Endothelial cell of umbilical vein (primary cell): ENCODE measurements at regions not wholly inside any gene's neighbourhood (a gene's known extent, or its start where the extent isn't known, plus 50 kb on each side); places are given as distances from the start of the nearest gene placed in this dataset.
"Not testable (repeated sequence)": the region's sequence is repeated elsewhere in the genome, so short reads cannot be mapped to it uniquely, and the experiment has no call there.

Experiments used
- CTCF ChIP-seq, 2 donors: IDR thresholded peaks; 1 replicate in 1 of 2; 2 replicates in 1 of 2; pipeline ENCODE4 v1.5.1; 2011; ENCODE audit warnings: low read length in 2 of 2, mild to moderate bottlenecking in 2 of 2, moderate library complexity in 2 of 2, control low read depth in 1 of 2, inconsistent platforms in 1 of 2, low read depth in 1 of 2; ENCODE audit not compliant: insufficient read depth in 1 of 2; ENCODE audit errors: extremely low read depth in 1 of 2
- POLR2A ChIP-seq: IDR thresholded peaks from 2 replicates; pipeline ENCODE4 v1.6.1; 2012; ENCODE audit warnings: low read depth, mild to moderate bottlenecking, control low read depth, low read length
- TF ChIP-seq, protein P1 (sequence below): IDR thresholded peaks from 2 replicates; pipeline ENCODE4 v1.6.1; 2011; ENCODE audit not compliant: insufficient read depth, insufficient read length

DNA sequence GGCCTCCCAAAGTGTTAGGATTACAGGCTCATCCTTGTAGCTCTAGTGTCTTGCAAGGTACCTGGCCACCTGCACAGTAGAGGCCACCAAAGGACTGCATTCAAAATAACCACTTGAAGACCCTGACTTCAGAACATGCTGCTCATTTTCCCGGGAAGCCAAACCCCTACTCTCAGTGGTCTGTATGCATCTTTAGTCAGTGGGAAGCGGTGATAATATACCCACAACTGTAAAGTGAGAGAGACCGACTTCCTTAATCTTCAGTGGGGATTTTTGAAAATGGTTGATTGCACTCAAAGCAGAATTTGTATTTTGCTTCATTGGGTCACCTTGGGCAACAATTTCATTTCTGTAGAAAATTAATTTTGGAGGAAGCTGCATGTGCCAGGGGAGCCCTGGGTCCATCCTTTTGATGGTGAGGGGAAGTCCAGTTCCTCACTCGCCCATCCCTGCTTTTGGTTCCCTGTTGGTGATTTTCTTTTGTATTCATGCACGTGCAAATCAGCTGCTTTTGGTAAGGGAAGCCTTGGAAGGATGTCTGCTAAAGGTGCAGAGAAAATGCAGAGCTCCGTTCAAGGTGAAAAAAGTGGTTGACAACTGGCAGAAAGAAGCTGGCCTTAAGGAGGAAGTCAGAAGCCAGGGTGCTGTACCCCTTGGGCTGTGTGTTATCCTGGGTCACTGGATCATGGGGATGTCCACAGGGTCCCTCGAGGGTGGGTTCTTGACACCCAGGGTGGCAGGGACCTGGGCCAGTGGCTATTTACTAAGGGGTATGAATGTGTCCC is 59.5 kb downstream of the NPIPB11 start:
- not testable (repeated sequence) for TF ChIP-seq CTCF (IDR thresholded peaks at IDR 0.05; ENCODE audit: extremely low read depth in 1 of 2, insufficient read depth in 1 of 2, low read depth in 1 of 2, low read length in 2 of 2); POLR2A
- TF ChIP-seq, protein P1, sequence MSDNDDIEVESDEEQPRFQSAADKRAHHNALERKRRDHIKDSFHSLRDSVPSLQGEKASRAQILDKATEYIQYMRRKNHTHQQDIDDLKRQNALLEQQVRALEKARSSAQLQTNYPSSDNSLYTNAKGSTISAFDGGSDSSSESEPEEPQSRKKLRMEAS = not testable (repeated sequence)
